Forelimb muscle (tissue), 1 donor: ENCODE measurements at regions not wholly inside any gene's neighbourhood (a gene's known extent, or its start where the extent isn't known, plus 50 kb on each side); places are given as distances from the start of the nearest gene placed in this dataset.
"Not testable (repeated sequence)": the region's sequence is repeated elsewhere in the genome, so short reads cannot be mapped to it uniquely, and the experiment has no call there.

Experiments used
- DNase-seq: peaks from one replicate; pipeline ENCODE4 v3.0.0-alpha.2; 2013; ENCODE audit warnings: low read depth

DNA sequence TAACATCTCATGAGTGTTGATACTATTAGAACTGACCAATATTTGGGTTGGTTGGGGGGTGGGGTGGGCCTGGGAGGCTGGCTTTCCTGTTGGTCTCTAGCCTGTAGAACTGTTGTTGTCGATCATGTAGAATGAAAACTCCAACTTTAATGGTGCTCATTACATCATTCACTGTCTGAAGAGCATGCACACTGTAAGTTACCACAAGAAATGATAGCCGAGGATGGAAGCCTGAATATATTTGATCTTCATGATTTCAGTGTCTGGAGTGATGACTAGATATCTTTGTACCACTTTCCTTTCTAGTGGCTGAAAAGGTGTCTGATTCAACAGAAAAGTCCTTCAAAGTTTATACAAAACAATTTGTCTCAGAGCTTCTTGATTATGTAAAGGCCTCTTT lies 123.6 kb downstream of the XCL2 start:
- no peak for DNase-seq

DNA sequence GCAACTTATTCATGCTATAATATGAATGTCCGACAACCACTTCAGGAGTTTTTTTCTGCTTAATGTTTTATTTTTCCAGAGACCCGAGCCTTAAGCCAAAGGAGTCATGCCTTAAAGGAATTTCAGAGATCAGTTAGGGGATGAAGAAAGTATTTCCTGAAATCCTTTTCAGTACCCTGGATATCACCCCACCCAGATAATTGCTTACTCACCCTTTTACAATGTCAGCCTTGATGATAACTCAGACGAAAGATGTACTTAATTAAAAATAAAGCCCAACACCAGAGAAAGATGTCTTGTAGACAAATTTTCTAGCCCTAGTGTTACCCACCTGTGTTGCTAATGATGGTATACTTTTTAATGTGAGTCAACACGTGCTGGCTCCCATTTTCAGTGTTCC lies 124.1 kb downstream of the XCL2 start:
- DNase-seq: no peak

DNA sequence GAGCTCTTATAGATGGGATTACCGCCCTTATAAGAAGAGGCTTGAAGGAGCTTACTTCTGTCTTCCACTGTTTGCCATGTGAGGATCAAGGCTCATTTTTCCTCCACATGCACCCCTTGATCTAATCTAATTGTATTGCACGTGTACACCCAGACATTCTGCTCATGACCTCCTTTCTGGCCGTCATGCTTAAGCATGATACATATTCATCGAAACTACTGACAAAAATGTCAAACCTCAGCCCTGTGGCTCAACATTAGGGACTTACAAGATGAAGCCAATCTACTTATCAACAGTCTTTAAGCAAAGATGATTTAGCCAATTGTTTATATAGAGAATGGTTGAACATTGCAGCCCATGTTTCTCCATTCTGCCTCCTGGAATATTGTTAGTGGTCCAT lies 127.6 kb downstream of the XCL2 start:
- DNase-seq: no peak

DNA sequence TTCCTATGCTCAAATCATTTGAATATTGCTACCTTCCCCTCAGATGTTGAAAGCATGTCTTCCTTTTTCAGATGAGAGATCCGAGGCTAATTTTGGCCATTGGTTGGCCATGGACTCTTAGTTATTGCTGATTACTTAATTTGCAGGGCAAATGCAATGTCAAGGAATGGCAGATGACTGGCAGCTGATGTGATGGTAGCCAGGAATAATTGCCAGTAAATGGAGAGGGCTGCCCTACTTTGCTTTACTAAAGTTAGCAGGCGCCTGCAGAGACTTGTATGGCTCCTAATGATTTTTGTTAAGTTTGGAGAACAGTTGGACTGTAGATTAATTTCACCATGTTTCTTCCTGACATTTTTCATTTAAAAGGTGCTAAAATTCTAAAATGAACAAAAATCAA lies 128.9 kb downstream of the XCL2 start:
- no peak for DNase-seq

DNA sequence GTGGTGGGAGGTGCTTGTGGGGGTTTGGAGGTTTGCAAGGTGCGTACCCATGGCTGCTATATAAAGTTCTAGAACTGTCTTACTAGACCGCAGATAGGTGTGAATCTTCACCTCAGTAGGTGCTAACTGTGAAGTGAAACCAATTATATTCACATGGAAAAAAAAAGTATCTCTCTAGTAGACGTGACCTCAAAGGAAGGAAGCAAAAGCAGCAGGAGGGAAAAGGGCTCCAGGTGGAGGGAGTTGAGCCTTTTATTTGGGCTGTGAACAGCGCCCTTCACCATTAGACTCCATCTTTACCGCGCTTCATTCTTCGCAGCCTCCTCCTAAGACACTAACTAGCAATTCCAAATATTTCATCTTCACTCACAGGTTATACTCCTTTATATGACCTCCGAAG lies 129.8 kb downstream of the TBX19 start:
- no peak for DNase-seq

DNA sequence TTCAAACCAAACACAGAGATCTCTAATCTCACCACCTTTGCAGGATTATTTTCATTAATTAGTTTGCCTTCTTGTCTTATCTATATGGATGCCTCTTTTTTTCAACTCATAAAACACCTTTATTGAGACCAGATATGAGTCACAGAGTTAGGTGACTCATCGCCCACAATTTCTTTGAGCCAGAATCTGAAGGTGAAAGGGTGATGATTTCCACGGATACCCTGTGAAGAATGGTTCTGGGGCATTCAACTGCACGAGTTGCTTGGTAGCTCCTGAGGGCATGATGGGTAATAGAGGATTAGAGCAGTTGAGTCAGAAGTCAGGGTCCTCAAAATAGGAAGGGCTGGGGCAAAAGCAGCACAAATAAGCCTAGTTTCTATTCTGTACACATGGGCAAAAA lies 128.2 kb downstream of the TBX19 start:
- DNase-seq: no peak

DNA sequence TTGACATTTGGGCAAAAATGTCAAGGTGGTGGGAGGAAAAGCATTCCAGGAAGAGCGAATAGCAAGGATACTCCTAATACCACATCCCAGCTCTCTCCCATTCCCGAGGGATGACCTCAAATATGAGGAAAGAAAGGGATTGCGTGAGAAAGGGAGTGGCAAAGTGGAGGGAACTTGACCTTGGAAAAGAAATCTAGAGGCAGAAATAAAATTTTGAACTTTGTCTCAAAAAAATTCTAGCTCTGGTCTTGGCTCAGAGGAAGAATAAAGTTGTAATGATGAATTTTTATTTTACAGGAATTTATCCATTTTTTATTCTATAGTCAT lies 127.8 kb downstream of the TBX19 start:
- DNase-seq: no peak

DNA sequence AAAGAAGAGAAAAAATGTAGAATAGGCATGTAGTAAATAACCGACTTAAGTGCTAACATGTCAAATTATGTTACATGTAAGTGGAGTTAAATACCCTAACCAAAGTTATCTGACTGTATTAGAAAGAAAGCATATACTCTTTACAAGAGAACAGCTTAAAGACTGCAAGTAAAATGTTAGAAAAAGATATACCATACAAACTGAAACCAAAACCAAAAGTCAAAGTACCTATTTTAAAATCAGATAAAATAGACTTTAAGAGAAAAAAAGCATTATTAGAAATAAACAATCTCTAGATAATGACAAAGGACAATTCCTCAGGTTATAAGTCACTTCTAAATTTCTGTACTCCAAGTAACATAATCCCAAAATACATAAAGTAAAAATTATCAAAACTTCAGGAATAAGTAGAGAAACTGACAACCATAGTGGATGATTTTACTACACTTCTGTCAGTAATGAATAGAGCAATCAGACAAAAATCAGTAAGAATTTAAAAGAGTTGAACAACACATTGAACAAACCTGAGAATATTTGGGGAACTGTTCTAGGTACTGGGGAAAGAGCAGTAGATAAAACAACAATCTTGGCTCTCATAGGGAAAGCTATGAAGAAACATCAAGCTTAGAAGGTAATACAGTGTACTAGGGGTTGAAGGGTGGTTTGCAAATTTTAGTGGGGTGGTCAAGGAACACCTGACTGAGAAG lies 127.3 kb downstream of the TBX19 start:
- DNase-seq: no peak

DNA sequence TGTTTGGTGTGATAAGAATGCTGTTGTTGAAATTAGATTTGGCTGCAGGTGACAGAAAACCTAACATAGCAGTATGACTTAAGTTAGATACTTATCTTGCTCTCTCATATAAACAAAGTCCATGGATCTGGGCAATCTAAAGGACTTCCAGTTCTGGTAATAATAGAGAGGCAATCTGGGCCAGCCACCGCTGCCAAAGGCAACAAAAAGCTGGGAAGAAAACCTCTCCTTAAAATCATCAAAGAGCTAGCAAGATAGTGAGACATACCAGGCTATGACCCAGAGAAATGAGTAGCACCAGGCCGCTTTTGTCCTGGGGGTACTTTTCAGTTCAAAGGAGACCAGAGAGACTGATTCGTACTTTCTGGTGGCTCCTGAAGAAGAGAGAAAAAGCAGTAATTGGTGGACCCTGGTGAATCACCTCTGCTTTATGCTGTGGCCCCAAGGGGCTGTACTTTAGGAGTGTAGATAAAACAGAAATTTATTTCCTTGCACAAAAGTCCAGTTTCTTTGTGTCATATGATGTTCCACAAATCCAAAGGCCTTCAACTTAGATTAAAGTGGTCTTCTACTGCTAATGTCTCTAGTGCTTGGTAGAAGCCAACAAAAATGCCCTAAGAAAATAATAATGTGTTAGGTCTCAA lies 125.4 kb downstream of the TBX19 start:
- DNase-seq: no peak

DNA sequence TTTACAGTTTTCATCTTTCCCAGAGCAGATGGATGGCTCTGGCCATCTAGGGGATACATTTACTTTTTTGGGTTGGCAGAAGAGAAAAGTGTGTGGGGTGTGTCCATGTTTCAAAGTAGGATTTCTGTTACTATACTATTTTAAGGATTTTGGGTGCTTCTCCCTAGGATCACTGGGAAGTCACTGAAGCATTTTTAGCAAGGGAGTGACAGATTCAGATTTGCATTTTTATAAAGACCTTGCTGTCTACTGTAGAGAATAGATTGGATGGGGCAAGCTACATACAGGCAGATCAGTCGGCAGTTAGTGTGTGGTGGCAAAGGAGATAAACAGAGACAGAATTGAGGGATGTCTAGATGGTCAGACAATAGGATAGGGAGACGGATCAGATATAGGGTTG lies 122.5 kb downstream of the TBX19 start:
- DNase-seq: no peak

DNA sequence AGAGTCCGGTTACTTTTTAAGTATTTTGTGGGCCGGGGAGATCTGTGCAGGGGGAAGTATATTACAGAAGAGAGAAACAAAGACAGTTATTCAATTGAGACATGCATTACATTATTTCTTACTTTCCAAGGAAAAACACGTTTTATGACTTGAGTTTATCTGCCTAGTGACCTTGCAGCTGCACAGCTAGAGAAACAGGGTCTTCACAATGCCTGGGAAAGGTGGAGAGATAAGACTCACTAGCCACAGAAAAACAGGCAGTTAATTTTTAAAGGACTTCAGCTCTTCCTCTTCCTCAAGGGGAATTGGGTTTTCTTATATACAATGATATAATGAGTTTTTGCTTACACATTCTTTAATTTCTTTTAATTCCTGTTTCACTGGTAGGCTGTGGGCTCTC lies 121.8 kb downstream of the TBX19 start:
- DNase-seq: not testable (repeated sequence)

DNA sequence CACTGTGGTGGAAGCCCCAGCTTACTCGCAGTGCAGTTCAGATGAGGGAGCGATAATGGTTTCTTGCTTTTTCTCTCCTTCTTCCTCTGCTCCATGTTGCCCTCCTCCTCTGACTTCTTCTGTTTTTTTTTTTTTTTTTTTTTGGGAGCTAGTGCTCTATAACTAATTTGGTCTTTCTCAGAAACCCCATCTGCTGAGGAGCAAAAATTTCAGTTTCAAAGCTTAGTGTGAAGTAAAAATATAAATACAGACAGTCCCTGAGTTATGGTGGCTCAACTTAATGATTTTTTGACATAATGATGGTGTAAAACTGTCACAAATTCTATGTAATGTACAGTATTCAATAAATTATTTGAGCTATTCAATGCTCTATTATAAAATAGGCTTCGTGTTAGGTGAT lies 120.7 kb downstream of the TBX19 start:
- no peak for DNase-seq

DNA sequence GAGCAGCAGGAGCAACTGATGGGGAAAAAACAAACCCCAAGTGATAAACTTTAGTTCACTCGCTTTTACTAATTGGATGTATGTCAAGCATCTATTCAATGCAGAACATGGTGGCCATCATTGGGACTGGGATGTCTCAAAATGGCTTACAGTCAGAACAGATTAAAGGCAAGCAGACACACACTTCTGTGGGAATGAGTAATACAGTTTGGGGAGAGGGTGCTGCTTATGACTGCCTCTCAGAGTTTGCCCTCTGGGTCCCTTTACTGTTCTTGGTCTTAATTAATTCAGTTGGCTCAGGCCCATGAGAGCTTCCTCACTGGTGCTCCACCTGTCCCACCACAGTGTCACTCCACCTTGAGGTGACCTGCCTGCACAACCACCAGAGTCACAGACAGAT lies 119.5 kb downstream of the TBX19 start:
- no peak for DNase-seq

DNA sequence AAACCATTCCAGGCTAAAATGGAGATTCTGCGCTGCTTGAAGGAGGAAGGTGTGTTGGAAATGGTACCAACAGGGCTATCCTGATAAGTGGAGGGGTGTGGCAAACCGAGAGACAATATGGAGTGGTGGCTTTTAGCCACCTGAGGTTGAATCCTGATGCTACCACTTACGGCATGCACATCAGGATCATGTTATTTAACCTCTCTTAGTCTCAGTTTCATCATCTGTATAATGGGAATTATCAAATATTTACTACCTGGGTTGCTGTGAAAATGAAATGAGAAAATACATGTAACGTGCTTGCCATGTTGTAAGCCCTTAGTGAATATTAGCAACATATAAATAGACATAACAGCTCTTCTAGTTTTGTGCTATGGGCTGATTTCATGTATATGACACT lies 117.1 kb downstream of the TBX19 start:
- no peak for DNase-seq

DNA sequence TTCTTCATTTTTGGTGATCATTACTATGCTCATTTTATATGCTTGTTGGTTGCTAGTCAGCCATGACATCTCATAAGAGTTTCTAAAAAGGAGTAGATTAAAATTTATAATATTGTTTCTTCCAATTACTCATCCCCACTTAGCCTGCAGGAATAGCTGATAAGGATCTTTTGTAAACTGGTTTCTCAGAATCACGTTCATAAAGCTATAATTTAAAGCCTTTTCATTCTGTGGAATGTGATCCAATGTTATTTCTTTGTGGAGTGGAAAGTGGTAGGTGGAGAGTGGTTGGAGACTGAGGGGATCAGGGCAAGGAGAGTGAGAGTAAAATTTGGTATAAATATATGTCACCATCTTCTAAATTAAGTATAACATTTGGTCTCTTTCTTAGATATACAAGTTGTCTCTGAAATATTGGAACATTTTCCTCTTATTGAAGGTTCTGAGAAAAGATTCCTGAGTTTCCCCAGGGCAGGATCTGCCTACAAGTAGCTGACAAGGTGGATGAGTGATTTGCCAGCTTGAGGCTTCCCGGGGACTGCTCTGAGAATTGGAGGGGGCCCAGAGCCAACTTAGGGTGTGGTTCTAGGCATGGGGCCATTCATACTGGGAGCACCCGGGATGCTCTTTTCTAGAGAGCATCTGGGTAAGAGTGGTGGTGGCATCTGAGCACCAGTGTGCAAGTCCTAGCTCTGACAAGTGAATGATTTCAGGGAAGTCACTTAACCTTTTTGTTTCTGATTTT lies 116.4 kb downstream of the TBX19 start:
- DNase-seq: no peak

DNA sequence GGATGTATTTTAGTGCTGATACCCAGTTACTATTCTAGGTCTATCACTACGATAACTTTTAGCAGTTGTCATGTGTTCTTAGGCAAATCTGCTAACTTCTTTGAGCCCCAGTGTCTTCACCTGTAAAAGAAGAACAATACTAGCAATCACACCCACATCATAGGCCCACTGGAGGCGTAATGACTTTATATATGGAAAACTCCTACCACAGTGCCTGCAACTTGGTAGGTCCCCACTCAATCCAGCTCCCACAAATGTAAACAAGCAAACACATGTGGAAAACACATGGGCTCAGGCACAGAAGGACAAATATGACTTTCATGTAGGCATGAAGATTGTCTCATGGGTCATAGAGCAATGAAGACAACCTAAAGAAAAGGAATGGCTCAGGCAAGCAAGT lies 115.8 kb downstream of the TBX19 start:
- DNase-seq: no peak

DNA sequence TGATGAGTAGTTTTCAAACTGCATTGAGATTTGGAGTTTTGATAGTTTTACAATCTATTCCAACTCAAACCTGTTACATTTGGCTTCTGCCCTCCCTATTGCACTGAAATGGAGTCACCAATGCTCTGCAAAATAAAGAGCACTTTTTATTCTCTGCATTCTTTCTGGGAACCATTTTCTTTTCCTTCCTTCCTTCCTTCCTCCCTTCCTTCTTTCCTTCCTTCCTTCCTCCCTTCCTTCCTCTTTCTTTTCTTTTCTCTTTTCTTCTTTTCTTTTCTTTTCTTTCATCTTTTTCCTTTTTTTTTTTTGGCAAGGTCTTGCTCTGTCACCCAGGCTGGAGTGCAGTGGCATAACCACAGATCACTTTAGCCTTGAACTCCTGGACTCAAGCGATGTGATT lies 114.2 kb downstream of the TBX19 start:
- DNase-seq: no peak

DNA sequence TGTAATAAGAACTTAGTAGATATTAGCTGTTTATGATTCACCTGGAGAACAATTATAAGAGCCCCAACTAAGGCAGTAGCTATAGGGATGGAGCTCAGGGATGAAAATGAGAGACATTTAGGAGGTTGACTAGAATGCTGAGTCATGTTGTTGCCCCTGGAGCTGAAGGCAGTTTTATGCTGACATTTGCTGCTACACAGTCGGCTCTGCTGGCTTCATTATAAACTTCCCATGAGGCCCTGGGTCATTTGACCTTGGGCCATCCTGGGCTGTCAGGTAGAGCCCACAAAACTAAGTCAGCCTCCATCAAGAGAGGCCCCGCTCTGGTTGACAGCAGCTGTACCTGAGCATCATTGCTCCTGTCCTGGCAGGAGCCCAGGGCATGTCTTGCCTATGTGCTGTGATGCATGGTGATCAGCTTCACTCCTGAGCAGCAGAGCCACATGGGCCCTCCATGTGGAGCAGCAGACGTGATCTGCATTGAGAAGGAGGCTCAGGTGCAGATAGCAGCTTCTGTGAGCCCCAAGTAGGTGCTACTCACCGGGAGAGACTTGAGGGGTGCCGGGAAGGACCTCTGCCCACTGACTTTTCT lies 112.4 kb downstream of the TBX19 start:
- no peak for DNase-seq

DNA sequence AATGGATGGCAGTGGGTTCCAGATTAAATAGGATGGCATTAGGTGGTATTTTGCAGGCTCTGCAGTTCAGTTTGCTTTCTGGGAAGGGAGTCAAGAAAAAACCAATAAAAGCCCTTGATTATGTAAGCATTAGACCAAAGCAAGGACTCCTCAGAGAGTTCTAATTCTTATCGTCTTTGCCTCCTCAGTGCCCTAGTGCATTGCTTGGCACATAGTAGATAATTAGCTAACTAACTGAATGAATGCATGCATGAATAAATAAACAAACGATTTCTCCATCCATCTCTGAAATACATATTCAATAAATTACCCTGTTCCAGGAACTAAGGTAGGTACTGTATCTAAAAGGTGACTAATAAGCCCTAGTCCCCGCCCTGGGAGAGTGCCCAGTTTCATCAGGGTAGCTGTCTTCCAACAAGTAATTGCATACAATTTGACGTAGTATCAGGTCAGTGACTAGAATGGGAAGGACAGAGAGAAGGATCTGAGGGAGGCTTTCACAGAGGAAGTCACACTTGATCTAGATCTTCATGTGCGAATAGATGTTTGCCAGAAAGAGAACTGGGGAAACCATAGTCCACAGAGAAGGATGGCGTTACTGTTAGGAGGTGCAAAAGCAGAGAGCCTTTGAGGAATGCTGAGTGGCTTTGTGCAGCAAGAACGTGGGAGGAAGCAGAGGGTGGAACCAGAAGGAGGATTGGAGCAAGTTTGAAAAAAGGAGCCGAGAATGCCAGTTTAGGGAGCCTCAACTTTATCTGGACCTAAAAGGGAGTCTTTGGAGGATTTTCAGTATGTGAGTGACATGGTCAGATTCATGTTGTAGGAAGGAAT lies 111.4 kb downstream of the TBX19 start:
- DNase-seq: no peak

DNA sequence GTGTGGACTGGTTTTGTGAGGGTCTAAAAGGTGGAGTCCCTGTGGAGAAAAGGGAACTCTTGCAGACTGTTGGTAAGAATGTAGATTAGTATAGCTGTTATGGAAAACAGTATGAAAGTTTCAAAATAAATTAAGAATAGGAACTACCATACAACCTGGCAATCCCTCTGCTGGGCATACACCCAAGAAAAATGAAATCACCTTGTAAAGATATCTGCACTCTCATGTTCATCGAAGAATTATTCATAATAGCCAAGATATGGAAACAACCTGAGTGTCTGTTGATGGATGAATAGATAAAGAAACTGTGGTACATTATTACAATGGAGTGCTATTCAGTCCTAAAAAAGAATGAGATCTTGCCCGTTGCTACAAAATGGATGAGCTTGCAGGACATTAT lies 109.6 kb downstream of the TBX19 start:
- DNase-seq: no peak

DNA sequence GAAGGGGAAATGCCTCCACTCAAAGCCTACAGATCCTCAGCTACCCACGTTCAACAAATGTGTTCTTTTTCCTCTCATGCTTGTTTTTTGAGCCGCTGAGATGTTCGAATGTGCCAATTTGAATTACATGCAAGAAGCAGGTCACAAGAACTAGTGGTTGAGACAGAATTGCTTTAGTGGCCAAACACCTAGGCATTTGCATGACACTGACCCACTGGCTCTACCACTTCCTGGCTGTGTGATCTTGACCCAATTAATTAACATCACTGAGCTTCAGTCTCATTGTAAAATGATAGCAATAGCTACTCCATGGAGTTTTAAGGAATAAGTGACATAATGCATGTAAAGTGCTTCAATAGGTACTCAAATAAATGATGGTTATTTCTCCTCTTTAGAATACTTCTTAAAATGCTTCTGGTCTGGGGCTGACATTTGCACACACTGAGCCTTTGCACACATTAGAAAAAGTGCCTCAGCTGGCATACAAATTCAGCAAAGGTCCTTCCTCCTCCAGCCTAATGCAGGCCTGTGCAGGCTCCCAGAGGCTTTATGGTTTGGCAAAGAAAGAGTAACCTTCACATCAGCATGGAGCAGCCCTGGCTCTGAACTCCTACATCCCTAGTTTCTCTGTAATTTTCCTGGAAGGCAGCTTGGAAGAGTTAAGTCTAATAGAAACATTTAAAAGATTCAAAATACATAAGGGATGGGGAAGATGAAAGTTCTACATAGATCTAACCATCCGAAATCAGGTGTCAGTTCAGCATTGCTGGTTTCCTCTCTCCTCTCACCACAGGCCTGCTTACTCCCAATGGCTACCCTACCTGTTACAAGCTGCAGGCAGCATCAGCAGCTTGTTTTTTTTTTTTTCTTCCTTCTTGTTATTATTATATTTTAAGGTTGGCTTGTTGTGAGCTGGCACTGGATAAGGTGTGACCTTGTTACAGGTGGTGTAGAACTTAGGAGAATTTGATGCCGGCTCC lies 107.4 kb downstream of the TBX19 start:
- no peak for DNase-seq
